ENCODE measurements at regions not wholly inside any gene's neighbourhood (a gene's known extent, or its start where the extent isn't known, plus 50 kb on each side); places are given as distances from the start of the nearest gene placed in this dataset.

DNA sequence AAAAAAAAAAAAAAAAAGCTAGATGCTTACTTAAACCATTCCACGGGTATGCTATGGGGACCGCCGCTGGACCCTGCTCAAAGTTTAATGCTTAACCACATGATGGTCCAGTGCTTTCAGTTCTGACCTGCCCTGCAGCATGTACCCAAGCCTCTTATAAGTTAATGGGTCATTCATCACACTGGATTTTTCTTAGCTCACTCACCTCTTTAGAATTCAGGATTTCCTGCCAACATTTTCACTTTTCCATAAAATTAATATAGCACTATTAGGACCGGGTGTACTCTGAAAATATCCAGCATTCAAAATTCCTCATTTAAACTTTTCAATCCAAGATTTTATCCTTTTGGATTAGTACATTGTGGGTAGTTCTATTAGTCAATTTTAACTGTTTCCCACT, 140.8 kb downstream of the ALDH8A1 start:
- TF ChIP-seq EZH2 (IDR thresholded peaks at IDR 0.05; ENCODE audit: insufficient read depth, poor library complexity, severe bottlenecking) (no peak), EZH2phosphoT487 (IDR thresholded peaks at IDR 0.05; ENCODE audit: insufficient read depth, low read depth) (no peak)
